H4 (cell line): ENCODE measurements at regions not wholly inside any gene's neighbourhood (a gene's known extent, or its start where the extent isn't known, plus 50 kb on each side); places are given as distances from the start of the nearest gene placed in this dataset.
"Not testable (repeated sequence)": the region's sequence is repeated elsewhere in the genome, so short reads cannot be mapped to it uniquely, and the experiment has no call there.

Experiments used
- DNase-seq: peaks from one replicate; pipeline ENCODE4 v3.0.0-alpha.2; 2015; ENCODE audit warnings: low spot score

DNA sequence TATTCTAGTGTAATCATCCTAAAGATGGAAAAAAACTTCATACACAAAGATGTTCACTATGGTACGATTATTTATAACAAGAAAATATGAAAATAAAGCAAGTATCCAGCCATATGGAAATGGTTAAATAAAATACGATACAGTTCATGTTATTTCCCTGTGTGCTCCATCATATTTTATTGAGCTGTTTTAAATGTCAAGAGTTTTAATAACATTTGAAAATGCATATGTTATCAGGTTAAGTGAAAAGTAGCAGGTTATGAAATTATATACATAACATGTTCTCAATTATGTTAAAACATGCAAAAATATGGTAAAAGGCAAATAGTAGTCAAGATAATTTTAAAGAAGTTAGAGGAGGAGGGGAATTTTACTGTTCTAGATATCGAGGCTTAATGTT is 192.0 kb downstream of the HNRNPD start:
- no peak for DNase-seq

DNA sequence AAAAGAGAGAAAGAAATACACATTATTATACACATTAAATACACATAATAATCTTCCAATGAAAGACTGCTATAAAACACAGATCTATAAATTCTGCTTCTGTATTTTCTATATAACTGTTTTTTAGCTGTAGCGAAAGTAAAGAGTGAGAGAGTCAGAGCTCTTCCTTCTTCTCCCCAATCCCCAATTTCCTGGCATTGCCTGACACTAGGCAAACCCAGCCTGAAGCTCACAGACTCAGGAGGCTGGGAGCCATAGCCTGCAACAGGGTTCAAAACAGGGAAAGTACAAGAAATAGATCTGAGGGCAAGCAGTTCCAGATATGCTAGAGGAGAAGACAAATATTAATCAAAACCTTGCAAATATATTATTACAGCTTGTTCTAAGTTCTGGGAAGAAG is 201.6 kb downstream of the HNRNPD start:
- no peak for DNase-seq

DNA sequence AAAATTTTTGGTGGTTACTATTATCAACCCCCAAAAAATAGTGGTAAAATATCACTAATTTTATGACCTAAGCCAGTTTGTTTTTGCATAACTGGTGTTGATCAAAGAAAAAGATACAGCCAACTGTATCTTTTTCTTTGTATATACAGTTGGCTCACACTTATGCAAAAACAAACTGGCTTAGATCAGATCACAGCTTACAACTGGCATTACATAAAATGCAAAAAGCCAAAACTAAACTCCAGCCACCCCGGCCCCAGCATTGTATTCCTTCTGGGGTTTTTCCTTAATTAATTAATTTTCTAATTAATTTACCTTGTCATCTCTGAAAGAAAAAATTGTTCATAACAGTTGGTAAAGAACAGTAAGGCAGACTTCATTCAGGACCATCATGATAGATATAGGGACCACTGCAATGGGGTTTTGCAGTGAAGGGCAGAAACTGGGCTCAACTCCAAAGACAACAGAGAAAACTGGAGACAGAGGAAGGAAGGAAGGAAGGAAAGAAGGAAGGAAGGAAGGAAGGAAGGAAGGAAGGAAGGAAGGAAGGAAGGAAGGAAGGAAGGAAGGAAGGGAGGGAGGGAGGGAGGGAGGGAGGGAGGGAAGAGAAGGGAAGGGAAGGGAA is 202.1 kb downstream of the HNRNPD start:
- DNase-seq, result no peak

DNA sequence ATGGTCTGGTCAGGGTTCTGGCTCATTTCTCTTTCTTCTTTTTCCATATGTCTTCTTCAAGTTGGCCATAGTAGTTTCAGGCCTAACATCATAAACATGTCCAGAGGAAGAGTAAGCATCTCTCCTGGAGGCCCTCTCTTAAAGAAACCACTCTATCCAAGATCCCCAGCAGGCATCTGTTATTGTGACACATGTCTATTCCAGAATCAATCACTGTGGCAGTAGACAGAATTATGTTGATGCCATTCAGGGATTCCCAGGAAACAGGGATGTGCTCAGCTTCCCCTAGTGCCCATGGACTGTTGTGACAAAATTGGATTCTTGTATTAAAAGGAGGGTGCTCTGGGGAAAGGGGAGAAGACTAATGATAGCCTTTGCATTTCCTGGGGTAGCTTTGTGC is 224.0 kb downstream of the HNRNPD start:
- no peak for DNase-seq

DNA sequence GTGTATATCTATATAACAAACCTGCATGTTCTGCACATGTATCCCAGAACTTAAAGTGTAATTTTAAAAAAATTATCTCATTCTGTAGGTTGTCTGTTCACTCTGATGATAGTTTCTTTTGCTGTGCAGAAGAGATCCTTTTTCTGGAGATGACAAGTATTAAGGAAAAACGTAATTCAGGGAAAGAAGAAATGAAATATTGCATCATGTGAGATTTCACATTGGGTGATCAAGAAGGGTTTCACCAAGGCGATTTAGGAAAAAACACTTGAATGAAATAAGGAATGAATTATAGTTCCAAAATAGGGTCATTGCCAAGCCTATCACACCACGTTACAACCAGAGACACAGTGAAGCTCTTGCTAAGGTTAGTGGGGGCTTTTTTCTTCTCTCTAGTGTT is 227.9 kb downstream of the HNRNPD start:
- no peak for DNase-seq

DNA sequence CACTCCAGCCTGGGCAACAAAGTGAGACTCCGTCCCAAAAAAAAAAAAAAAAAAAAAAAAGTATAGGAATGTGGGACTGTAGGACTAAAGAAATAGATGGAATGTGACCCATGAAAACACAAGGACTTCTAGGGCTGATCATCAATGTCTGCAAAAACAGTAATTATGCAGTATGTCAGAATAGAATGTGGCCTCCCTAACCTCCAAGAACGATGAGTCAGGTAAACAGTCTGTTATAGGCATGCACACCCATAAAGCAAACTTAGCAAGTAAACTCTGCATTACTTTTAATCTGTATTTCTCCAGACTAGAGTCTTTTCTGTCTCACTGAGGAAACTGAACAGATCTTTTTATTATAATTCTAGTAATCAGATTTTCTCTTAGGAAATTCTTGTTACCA is 233.4 kb downstream of the HNRNPD start:
- no peak for DNase-seq

DNA sequence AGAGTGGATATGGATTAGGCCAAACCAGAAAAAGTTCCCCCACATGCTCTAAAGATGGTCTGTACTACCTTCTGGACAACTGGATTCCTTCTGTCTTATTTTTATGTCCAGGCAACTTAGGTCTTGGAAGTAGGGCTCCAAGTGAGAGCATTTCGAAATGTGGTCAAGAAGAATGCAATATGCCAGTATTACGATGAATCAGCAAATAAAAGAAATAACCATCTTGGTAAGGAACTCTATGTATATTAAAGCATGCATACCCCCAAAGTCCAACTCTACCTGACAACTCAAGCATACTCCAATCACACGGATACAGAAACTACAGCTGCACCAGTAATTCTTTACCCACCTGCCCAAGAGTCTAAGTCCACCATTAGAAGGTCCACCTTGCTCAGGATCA is 234.5 kb downstream of the HNRNPD start:
- no peak for DNase-seq

DNA sequence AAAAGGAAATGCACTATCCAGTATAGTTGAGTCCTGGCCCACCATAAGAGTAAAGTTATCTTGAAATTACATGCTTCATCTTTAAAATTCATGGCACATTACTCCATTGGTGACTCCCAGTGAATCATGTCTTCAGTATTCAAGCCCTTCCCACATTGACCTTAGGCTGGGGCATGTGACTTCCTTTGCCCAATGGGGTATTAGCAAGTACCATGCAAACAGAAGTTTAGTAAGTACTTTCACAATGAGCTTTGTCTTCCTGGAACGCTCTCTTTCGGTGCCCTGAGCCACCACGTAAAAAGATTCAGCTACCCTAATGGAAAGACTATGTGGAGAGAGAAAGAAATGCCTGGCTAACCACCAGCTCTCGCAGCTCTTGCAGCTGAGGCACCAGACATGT is 235.4 kb downstream of the HNRNPD start:
- no peak for DNase-seq

DNA sequence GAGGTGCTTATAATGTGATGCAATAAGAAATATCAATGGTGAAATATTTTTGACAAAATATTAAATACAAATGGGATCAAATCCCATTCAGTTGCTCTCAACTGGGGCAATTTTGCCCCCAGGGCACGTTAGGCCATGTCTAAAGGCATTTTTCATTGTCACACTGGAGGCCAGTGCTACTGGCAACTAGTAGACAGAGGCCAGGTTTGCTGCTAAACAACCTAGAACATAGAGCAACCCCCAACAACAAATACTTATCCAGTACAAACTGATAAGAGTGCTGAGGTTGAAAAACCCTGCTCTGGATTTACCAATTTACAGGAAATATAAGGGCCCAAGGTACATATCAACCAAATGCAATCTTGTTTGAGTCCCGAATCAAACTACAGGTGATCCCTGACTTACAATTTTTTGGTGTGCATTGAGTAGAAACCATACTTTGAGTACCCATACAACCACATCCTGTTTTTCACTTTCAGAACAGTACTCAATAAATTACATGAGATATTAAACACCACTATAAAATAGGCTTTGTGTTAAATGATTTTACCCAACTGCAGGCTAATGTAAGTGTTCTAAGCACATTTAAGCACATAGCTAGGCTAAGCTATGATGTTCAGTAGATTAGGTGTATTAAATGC is 237.5 kb downstream of the HNRNPD start:
- DNase-seq, result no peak

DNA sequence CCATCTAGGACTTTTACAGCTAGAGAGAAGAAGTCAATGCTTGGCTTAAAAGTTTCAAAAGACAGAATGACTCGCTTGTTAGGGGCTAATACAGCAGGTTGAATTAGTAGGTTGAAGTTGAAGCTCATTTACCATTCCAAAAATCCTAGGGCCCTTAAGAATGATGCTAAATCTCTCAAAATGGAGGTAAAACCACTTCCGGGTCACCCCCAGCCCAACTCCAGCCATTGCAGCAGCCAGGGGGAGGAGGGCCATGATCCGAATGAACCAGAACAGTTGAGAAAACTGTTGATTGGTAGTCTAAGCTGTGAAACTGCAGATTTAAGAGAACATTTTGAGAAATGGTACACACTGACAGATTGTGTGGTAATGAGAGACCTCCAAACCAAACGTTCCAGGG is 245.4 kb downstream of the HNRNPD start:
- no peak for DNase-seq

DNA sequence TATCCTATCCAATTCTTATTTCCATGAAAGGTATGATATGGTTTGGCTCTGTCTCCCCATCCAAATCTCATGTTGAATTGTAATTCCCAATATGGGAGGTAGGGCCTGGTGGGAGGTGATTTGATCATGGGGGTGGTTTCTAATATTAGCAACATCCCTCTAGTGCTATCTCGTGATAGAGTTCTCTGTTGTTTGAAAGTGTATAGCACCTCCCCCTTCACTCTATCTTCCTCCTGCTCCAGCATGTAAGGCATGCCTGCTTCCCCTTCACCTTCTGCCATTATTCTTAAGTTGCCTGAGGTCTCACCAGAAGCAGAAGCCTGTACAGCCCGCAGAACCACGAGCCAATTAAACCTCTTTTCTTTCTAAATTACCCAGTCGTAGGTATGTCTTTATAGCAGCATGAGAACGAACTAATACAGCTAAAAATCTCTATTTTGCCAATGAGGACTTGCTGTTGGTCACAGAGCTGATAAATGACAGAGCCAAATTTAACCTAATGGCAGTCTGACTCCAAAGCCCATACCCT is 247.2 kb downstream of the HNRNPD start:
- DNase-seq, result no peak

DNA sequence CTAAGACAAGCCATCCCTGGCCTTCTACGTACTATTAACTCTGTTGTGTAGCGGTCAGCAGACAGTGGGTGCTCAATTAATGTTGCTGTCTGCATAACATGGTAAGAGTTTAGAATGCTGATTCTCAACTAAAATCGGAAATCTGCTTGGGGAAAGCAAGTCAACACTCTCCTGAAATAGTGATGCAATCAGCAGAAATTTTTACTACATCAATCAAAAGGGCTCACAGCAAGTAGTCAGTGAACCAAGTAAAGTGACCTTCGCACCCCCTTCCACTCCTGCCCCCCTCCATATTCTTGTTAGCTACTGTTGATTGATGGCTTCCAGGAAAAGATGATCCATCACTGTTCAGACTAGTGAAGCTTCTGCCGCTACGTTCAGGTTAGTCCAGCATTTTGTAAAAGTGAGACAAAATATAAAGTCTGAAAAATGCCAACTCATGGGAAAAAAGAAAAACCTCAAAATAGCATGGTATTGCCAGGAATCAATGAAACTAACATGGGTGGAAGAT is 247.9 kb downstream of the HNRNPD start:
- DNase-seq, result no peak

DNA sequence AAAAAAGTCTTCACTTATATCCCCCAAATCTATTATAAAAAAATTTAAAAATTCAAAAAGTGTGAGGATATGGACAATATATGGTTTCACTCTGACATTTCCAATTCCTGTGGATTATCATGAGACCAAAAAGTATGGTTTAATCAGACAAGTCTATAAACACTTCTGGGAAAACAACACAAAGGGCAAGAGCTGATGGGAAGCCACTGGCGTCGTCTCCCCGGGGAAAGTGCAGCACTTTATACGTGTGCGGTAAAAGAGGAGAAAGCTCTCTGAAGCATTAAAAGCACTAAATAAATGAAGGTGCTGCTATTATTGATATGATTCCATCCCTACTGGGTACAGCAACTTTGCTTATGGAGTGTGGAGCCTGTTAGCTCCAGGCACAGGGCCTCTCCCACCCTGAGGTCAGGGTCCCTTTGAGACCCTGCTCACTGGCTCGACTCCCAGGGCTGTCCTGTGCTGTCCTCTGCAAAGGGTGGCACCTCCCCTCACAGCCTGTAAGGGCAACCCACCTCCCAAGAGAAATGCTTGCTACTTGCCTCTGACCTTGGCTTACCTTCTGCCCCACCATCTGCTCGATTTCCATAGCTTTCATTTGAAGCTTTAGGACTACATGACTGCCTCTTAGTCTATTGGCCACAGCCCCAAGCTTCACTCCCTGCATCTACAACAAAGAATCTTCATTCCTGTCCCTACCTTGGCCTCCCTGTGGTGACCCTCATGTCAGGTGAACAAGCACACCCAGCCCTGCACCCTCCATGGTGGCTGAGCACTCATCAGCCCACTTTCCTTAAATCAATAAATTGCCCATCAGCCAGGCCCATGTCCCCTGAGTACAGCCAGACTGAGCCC is 248.6 kb downstream of the HNRNPD start:
- no peak for DNase-seq

DNA sequence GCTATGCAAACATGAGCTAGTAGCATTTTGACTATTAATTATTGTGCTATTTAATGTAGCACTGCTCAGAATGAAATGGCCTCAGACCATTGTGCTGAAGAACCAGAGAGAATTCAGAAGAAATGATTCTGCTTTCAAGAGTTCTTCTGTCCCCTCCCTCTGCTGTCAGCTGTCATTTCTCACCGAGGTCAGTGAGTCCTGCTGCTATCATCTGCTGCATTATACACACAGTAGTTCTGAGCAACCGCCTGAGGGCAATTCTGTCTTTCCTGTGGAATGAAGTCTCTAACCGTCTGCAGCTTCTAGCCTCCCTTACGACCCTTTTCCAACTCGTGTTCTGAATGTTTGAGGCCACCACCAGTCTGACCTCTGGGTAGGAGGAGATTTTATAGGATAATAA is 249.4 kb downstream of the HNRNPD start:
- no peak for DNase-seq

DNA sequence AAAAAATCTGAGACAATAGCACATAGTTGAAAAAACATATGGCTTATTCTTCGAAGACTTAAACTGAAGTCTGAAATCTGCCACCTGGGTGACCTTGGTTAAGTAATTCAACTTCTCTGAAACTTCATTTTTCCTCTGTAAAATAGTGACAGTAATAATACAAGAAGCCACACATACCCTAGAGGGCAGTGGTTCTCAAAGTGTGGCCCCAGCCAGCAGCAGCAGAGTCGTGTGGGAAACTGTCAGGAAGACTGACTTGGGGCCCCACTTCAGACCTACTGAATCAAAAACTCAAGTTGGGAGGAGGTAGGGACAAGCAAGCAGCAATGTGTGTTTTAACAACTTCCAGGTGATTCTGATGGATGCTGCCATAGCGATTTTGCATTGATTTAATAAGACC is 249.9 kb downstream of the HNRNPD start:
- no peak for DNase-seq

DNA sequence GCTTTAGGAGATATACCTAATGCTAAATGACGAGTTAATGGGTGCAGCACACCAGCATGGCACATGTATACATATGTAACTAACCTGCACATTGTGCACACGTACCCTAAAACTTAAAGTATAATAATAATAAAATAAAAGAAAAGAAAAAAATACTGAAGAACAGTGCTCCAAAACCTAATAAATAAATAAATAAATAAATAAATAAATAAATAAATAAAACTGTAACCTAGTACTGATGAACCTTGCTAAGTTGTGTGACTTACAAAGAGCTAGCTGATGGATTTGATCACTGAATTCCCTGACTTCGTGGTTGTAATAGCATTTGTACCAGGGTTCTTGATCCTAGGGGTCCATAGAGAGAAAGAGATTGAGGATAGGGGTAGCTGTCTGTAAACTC is 258.6 kb downstream of the HNRNPD start:
- DNase-seq, result not testable (repeated sequence)

DNA sequence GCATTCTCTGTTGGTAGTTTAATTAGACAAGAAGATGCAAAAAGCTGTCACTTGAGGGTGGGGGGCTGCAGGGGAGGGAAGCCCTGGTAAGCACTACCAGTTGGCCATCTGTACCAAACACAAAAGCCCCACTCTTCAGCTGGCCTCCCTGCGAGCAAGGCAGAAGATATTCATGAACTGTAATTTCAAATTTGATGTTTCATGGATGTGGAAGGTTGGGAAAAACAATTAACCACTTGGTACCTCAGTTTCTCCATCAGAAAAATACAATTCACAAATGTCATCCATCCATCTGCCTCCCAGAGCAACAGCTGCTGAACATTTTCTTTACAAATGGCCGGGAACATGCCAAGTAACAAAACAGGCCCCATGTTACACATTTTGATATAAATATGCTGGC is 265.3 kb downstream of the HNRNPD start:
- no peak for DNase-seq

DNA sequence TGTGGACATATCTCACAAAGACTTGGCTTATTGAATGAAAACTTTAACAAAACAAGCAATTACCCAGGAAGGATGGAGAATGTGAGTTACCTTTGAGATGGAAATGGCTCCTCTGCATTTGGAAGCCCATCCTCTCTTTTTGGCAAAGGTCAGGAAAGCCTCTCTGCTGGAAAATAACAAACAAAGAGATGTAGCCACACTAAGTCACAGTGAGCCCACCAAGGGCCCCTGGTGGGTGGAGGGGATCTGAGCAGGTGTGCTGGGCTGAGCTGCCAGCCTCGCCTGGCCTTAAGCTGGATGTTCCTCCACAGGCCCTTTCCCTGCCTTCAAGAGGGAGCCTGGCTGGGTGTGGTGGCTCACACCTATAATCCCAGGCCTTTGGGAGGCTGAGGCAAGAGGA is 269.2 kb downstream of the HNRNPD start:
- no peak for DNase-seq

DNA sequence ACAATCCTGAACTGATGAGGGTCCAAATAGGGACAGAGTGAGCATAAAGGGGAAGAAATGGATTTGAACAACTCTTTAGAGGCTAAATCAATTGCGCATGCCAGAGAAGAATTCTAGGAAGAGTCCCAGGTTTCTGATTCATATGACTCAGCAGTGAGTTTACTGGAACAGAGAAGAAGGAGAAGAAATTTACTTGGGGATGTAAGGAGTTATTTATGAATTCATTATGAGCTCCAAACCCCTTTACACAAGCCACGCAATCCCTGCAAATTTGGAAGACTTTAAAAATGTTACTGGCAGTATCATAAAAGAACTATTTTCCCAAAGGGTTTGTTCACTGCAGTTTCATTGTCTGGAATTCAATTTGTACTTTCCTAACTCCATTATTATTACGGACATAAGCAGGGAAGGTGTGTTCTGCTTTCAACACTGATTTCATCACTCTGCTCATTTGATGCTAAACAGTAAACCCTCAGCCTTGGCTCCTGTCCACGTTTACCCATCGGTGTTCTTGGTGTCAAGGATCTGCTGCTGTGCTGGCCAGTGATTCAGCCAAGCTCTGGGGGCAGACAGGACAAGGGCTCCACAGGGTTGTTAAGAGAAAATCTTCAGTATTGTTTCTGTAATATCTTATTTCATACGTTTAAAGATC is 273.7 kb downstream of the HNRNPD start:
- DNase-seq, result peak; percentile 46

DNA sequence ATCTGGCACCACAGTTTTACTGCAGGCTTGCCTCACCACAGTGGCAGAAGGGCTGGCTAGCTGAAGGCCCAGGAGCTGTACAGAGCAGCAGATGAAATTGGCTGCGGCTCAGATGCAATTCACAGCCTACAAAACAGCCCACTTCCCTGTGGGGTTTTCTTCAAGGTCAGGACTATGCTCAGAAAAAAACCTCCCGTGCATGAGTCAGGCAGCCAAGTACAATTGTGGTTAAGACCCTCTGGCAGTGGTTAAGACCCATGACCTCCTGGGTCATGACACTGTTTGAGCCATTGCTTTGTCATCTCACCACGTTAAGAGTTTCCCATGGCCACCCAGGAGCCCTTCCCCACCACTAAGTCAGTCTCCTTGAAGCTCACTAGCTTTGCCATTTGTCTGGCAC is 276.3 kb downstream of the HNRNPD start:
- DNase-seq, result peak; percentile 8

DNA sequence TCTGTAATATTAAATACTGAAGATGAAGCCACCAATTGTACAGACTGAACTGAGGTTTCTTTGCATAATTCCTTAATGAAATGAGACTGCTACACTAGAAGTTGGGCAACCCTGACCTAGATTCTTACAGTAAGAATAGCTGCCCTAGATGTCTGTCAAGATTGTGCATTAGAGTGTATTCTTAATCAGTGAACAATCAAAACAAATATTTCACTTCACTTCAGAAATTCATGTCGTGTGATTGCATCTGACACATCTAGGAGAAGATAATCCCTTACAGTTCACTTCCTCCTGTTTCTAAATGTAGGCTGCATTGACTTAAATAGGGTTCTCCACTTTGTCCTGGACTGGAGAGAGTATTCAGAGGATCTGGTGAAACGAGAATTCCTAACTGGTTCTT is 283.1 kb downstream of the HNRNPD start:
- no peak for DNase-seq

DNA sequence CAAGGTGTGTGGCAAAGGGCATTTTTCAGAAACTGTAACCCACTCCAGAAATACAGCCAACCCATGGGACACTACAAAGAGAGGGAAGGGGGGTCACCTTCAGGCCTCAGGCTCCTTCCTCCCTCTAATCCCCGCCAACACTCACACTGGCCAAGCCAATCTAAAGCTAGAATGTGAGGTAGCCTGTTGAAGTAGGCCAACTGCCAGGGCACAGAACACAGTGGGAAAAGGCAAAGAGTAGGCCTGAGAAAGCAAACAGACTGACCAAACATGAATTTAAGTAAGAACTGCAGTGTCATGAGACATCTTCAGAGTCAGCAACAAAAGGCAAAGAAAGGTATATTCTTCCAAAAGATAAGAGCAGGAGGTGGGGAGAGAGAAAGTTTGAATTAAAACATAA is 289.0 kb downstream of the HNRNPD start:
- DNase-seq, result no peak
